B cell (primary cell): ENCODE measurements at regions not wholly inside any gene's neighbourhood (a gene's known extent, or its start where the extent isn't known, plus 50 kb on each side); places are given as distances from the start of the nearest gene placed in this dataset.

Experiments used
- ATAC-seq: fragments of 200-7000 bp; cut with Tn5 transposase; one replicate; pipeline ENCODE4 v1.10.0; 2021; ENCODE audit warnings: low read depth, mild to moderate bottlenecking, moderate number of reproducible peaks, moderate library complexity
- CTCF ChIA-PET: fragments of 350-600 bp; sonication (Branson Sonifier 250); formaldehyde crosslinking; loops from one replicate; lab custom pipeline; 2021; ENCODE audit warnings: antibody characterized with exemption, inconsistent platforms; lab: Charles Lee
- POLR2A ChIA-PET: fragments of 350-600 bp; sonication (Branson Sonifier 250); formaldehyde crosslinking; loops from one replicate; lab custom pipeline; 2021; ENCODE audit warnings: antibody characterized with exemption; lab: Charles Lee
- DNase-seq: peaks from one replicate; pipeline ENCODE4 v3.0.0; 2013
- H2AFZ ChIP-seq: 2 replicates; pipeline ENCODE4 v1.6.1; 2012; ENCODE audit warnings: mild to moderate bottlenecking, low read depth, low read length; ENCODE audit not compliant: insufficient read depth, poor library complexity, severe bottlenecking
- H3K27ac ChIP-seq, 2 donors: 1 replicate in 1 of 2; 2 replicates in 1 of 2; pipeline ENCODE4 v1.5.1; 2012 to 2013; ENCODE audit warnings: low read length in 2 of 2, mild to moderate bottlenecking in 2 of 2, moderate library complexity in 1 of 2
- H3K27me3 ChIP-seq, 4 experiments: fragments of 200-600 bp in 1 of 4; sonication (generic) in 1 of 4; replicated peaks in 1 of 4; 1 replicate in 2 of 4; 2 replicates in 2 of 4; pipeline versions ENCODE4 v1.6.1 to v1.7.0; 2013 to 2016; ENCODE audit warnings: low read length in 3 of 4, mild to moderate bottlenecking in 2 of 4, mixed read lengths in 1 of 4, moderate library complexity in 1 of 4; ENCODE audit not compliant: insufficient read depth in 4 of 4, control insufficient read depth in 3 of 4; ENCODE audit errors: control extremely low read depth in 1 of 4
- H3K36me3 ChIP-seq, 2 experiments: replicated peaks in 1 of 2; 1 replicate in 1 of 2; 2 replicates in 1 of 2; pipeline versions ENCODE4 v1.6.1 to v1.7.1; 2013; ENCODE audit warnings: low read length in 1 of 2; ENCODE audit not compliant: insufficient read depth in 2 of 2, control insufficient read depth in 1 of 2; ENCODE audit errors: control extremely low read depth in 1 of 2, extremely low read depth in 1 of 2
- H3K4me1 ChIP-seq, 2 donors: fragments of 200-600 bp in 1 of 2; sonication (generic) in 1 of 2; 1 replicate in 1 of 2; 2 replicates in 1 of 2; pipeline versions ENCODE4 v1.5.1 to v1.6.1; 2013 to 2017; ENCODE audit warnings: low read length in 2 of 2; ENCODE audit not compliant: control insufficient read depth in 2 of 2, insufficient read depth in 2 of 2
- H3K4me2 ChIP-seq: replicated peaks from 2 replicates; pipeline ENCODE3; 2012; ENCODE audit warnings: mild to moderate bottlenecking, low read depth, low read length; ENCODE audit not compliant: poor library complexity, severe bottlenecking
- H3K4me3 ChIP-seq, 5 experiments: fragments of 200-600 bp in 1 of 5; sonication (generic) in 1 of 5; 1 replicate in 3 of 5; 2 replicates in 2 of 5; pipeline versions ENCODE4 v1.5.1 to v1.7.0; 2011 to 2016; ENCODE audit warnings: low read length in 4 of 5, mild to moderate bottlenecking in 4 of 5, low read depth in 2 of 5, control low read depth in 1 of 5, moderate library complexity in 1 of 5; ENCODE audit not compliant: insufficient read depth in 1 of 5; ENCODE audit errors: control extremely low read depth in 1 of 5, extremely low read depth in 1 of 5
- H3K79me2 ChIP-seq: fragments of 200-600 bp; sonication (generic); one replicate; pipeline ENCODE4 v1.6.0; 2016; ENCODE audit warnings: low read length; ENCODE audit not compliant: control insufficient read depth, insufficient read depth
- H3K9ac ChIP-seq: fragments of 200-600 bp; sonication (generic); 2 replicates; pipeline ENCODE4 v1.6.1; 2017; ENCODE audit warnings: mild to moderate bottlenecking, low read length, moderate library complexity
- H3K9me3 ChIP-seq, 3 donors: one replicate each; pipeline versions ENCODE4 v1.6.1 to v1.7.1; 2013; ENCODE audit warnings: low read length in 2 of 3; ENCODE audit not compliant: control insufficient read depth in 2 of 3, insufficient read depth in 1 of 3; ENCODE audit errors: control extremely low read depth in 1 of 3
- H4K20me1 ChIP-seq: 2 replicates; pipeline ENCODE4 v1.6.0; 2012; ENCODE audit warnings: mild to moderate bottlenecking, low read length; ENCODE audit not compliant: insufficient read depth, control insufficient read depth, poor library complexity, severe bottlenecking
- H3K27ac Mint-ChIP-seq: one replicate; pipeline ENCODE4 v1.8.0; 2021; ENCODE audit warnings: mixed read lengths
- H3K27me3 Mint-ChIP-seq: one replicate; pipeline ENCODE4 v1.8.0; 2021; ENCODE audit warnings: mixed read lengths
- H3K4me1 Mint-ChIP-seq: one replicate; pipeline ENCODE4 v1.8.0; 2021; ENCODE audit warnings: mixed read lengths
- H3K4me3 Mint-ChIP-seq: one replicate; pipeline ENCODE4 v1.8.0; 2021; ENCODE audit warnings: mixed read lengths
- H3K9me3 Mint-ChIP-seq: one replicate; pipeline ENCODE4 v1.8.0; 2022; ENCODE audit warnings: mixed read lengths; ENCODE audit not compliant: insufficient read depth
- CTCF ChIP-seq: fragments of 200-600 bp; IDR thresholded peaks from one replicate; pipeline ENCODE4 v1.8.0; 2022; ENCODE audit warnings: antibody characterized with exemption, mild to moderate bottlenecking
- EZH2 ChIP-seq: IDR thresholded peaks from 2 replicates; pipeline ENCODE4 v1.6.1; 2012; ENCODE audit warnings: borderline replicate concordance, low read depth, mild to moderate bottlenecking, moderate library complexity, low read length; ENCODE audit not compliant: insufficient read depth, poor library complexity, severe bottlenecking
- WGBS: methylation state at CpG from one replicate; pipeline ENCODE4 v1.1.5; 2013; ENCODE audit warnings: missing lambda C conversion rate; ENCODE audit not compliant: insufficient coverage; 5-methylcytosine and 5-hydroxymethylcytosine counted together
- intact Hi-C: fragments of 100-400 bp; cut with micrococcal nuclease; formaldehyde crosslinking; loops from one replicate; pipeline ENCODE4 v1.10.0; 2022

- H3K79me2 ChIP-seq, result no peaks in the 10 kb centered on the region
- H3K9ac ChIP-seq, result no peak overlapping the region
- TF ChIP-seq CTCF, result no peak
- TF ChIP-seq EZH2, result no peak
- ATAC-seq, result no peak
- H3K36me3 ChIP-seq, result no peaks in the 10 kb centered on the region
- WGBS, result no CpG with 5 or more reads among the region's 3 CpGs
- Mint-ChIP-seq H3K4me1 (no peaks in the 10 kb centered on the region), H3K27me3 (no peaks in the 10 kb centered on the region), H3K9me3 (no peaks in the 10 kb centered on the region), H3K4me3 (no peak overlapping the region), H3K27ac (no peak overlapping the region)
- ChIA-PET CTCF (no interaction called here), POLR2A (no interaction called here)
- H3K4me2 ChIP-seq, result no peak overlapping the region
- no peaks in the 10 kb centered on the region for H3K9me3 ChIP-seq
- intact Hi-C loops, result no loop called here
- no peaks in the 10 kb centered on the region for H3K27me3 ChIP-seq
- H3K4me3 ChIP-seq, result no peak overlapping the region
- no peak for DNase-seq
- H2AFZ ChIP-seq, result no peak overlapping the region
- no peaks in the 10 kb centered on the region for H4K20me1 ChIP-seq
- no peak overlapping the region for H3K27ac ChIP-seq
- no peaks in the 10 kb centered on the region for H3K4me1 ChIP-seq
Observed at GRCh38 chr5:126003309-126003708, 419.9 kb upstream of the GRAMD2B start.

GRCh38 chr5:126004636-126005035 lies 418.6 kb upstream of the GRAMD2B start:
- intact Hi-C loops, result no loop called here
- no peaks in the 10 kb centered on the region for H3K27me3 ChIP-seq
- H4K20me1 ChIP-seq, result no peaks in the 10 kb centered on the region
- no peak for ATAC-seq
- no peak overlapping the region for H3K9ac ChIP-seq
- no peaks in the 10 kb centered on the region for H3K79me2 ChIP-seq
- POLR2A ChIA-PET, result no interaction called here
- 100% methylated on average over 1 of the region's 2 CpGs for WGBS
- no peaks in the 10 kb centered on the region for H3K4me1 Mint-ChIP-seq
- no peak for TF ChIP-seq CTCF
- TF ChIP-seq EZH2, result no peak
- H3K36me3 ChIP-seq, result no peaks in the 10 kb centered on the region
- H3K9me3 ChIP-seq, result no peaks in the 10 kb centered on the region
- H3K27me3 Mint-ChIP-seq, result no peaks in the 10 kb centered on the region
- CTCF ChIA-PET, result no interaction called here
- no peaks in the 10 kb centered on the region for H3K4me1 ChIP-seq
- H3K4me2 ChIP-seq, result no peak overlapping the region
- H3K9me3 Mint-ChIP-seq, result no peaks in the 10 kb centered on the region
- H3K27ac Mint-ChIP-seq, result no peak overlapping the region
- H3K4me3 ChIP-seq, result no peak overlapping the region
- no peak overlapping the region for H2AFZ ChIP-seq
- no peak for DNase-seq
- no peak overlapping the region for H3K4me3 Mint-ChIP-seq
- no peak overlapping the region for H3K27ac ChIP-seq
